H9 (cell line): ENCODE measurements at regions not wholly inside any gene's neighbourhood (a gene's known extent, or its start where the extent isn't known, plus 50 kb on each side); places are given as distances from the start of the nearest gene placed in this dataset.

ENCODE experiments used
- DNase-seq: peaks from one replicate; pipeline ENCODE4 v3.0.0-alpha.2; 2017
- H2AFZ ChIP-seq: one replicate; pipeline ENCODE4 v1.6.1; 2013; ENCODE audit warnings: mild to moderate bottlenecking, low read length, control low read depth, moderate library complexity
- H2AK5ac ChIP-seq: 2 replicates; pipeline ENCODE4 v1.6.1; 2013; ENCODE audit warnings: low read length, control low read depth, mixed read lengths; ENCODE audit not compliant: insufficient read length
- H2BK120ac ChIP-seq: one replicate; pipeline ENCODE4 v1.6.1; 2013; ENCODE audit warnings: low read depth, mild to moderate bottlenecking, low read length, control low read depth, inconsistent platforms; ENCODE audit not compliant: poor library complexity, severe bottlenecking
- H2BK12ac ChIP-seq: 2 replicates; pipeline ENCODE4 v1.6.1; 2013; ENCODE audit warnings: low read length, control low read depth, mixed read lengths, low read depth; ENCODE audit not compliant: insufficient read length
- H2BK15ac ChIP-seq: 2 replicates; pipeline ENCODE4 v1.6.1; 2013; ENCODE audit warnings: low read depth, low read length, control low read depth
- H2BK20ac ChIP-seq: one replicate; pipeline ENCODE4 v1.6.1; 2013; ENCODE audit warnings: low read depth, mild to moderate bottlenecking, low read length, control low read depth, inconsistent platforms; ENCODE audit not compliant: poor library complexity, severe bottlenecking
- H2BK5ac ChIP-seq: 2 replicates; pipeline ENCODE4 v1.6.1; 2013; ENCODE audit warnings: low read length, control low read depth, mixed read lengths; ENCODE audit not compliant: insufficient read length
- H3K14ac ChIP-seq: 2 replicates; pipeline ENCODE4 v1.6.1; 2013; ENCODE audit warnings: low read length, control low read depth; ENCODE audit not compliant: insufficient read depth
- H3K18ac ChIP-seq: 2 replicates; pipeline ENCODE4 v1.6.1; 2013; ENCODE audit warnings: low read depth, mild to moderate bottlenecking, mixed read lengths, low read length, control low read depth; ENCODE audit not compliant: insufficient read length
- H3K23ac ChIP-seq: 2 replicates; pipeline ENCODE4 v1.6.1; 2013; ENCODE audit warnings: low read length, control low read depth, mixed read lengths, low read depth; ENCODE audit not compliant: insufficient read length
- H3K23me2 ChIP-seq: 2 replicates; pipeline ENCODE4 v1.6.1; 2013; ENCODE audit warnings: low read depth, mild to moderate bottlenecking, mixed read lengths, low read length, control low read depth; ENCODE audit not compliant: insufficient read length, poor library complexity, severe bottlenecking
- H3K27ac ChIP-seq: 2 replicates; pipeline ENCODE4 v1.5.1; 2013; ENCODE audit warnings: low read length, control low read depth, mixed read lengths, low read depth; ENCODE audit not compliant: insufficient read length
- H3K27me3 ChIP-seq: 2 replicates; pipeline ENCODE4 v1.6.1; 2013; ENCODE audit warnings: low read length, control low read depth, inconsistent platforms; ENCODE audit not compliant: insufficient read depth
- H3K4ac ChIP-seq: 2 replicates; pipeline ENCODE4 v1.6.1; 2013; ENCODE audit warnings: low read depth, mild to moderate bottlenecking, control low read depth, inconsistent platforms, low read length, moderate library complexity
- H3K4me1 ChIP-seq: 2 replicates; pipeline ENCODE4 v1.6.1; 2013; ENCODE audit warnings: low read length, control low read depth, inconsistent platforms; ENCODE audit not compliant: insufficient read depth
- H3K4me2 ChIP-seq: 2 replicates; pipeline ENCODE4 v1.6.1; 2013; ENCODE audit warnings: low read length, control low read depth, mixed read lengths; ENCODE audit not compliant: insufficient read length, insufficient read depth
- H3K56ac ChIP-seq: 2 replicates; pipeline ENCODE4 v1.6.1; 2013; ENCODE audit warnings: low read depth, mild to moderate bottlenecking, mixed read lengths, low read length, control low read depth; ENCODE audit not compliant: insufficient read length
- H3K79me1 ChIP-seq: 2 replicates; pipeline ENCODE4 v1.6.1; 2013; ENCODE audit warnings: low read depth, mild to moderate bottlenecking, moderate library complexity, low read length, control low read depth, inconsistent platforms; ENCODE audit not compliant: insufficient read depth, poor library complexity, severe bottlenecking
- H3K79me2 ChIP-seq: 2 replicates; pipeline ENCODE4 v1.6.1; 2013; ENCODE audit warnings: low read length, control low read depth, inconsistent platforms; ENCODE audit not compliant: insufficient read depth
- H3K9ac ChIP-seq: 2 replicates; pipeline ENCODE4 v1.6.1; 2013; ENCODE audit warnings: low read length, control low read depth, mixed read lengths; ENCODE audit not compliant: insufficient read length; ENCODE audit errors: extremely low read depth
- H3K9me3 ChIP-seq: one replicate; pipeline ENCODE4 v1.6.1; 2013; ENCODE audit warnings: low read depth, low read length, inconsistent platforms; ENCODE audit not compliant: control insufficient read depth
- H3T11ph ChIP-seq: one replicate; pipeline ENCODE4 v1.6.1; 2013; ENCODE audit warnings: mild to moderate bottlenecking, low read length, control low read depth, inconsistent platforms
- H4K20me1 ChIP-seq: one replicate; pipeline ENCODE4 v1.6.1; 2013; ENCODE audit not compliant: control insufficient read depth, insufficient read length, insufficient read depth
- H4K5ac ChIP-seq: 2 replicates; pipeline ENCODE4 v1.6.1; 2013; ENCODE audit warnings: low read depth, mild to moderate bottlenecking, mixed read lengths, low read length, control low read depth; ENCODE audit not compliant: insufficient read length
- H4K8ac ChIP-seq: replicated peaks from 2 replicates; pipeline ENCODE4 v1.6.1; 2013; ENCODE audit warnings: low read length, control low read depth, mixed read lengths, low read depth; ENCODE audit not compliant: insufficient read length
- H4K91ac ChIP-seq: 2 replicates; pipeline ENCODE4 v1.6.1; 2013; ENCODE audit warnings: low read depth, mild to moderate bottlenecking, moderate library complexity, mixed read lengths, low read length, control low read depth; ENCODE audit not compliant: insufficient read length
- H3K27ac Mint-ChIP-seq, 3 experiments: 2 replicates in 2 of 3; 3 replicates in 1 of 3; pipeline ENCODE4 v1.8.0; 2020 to 2021; ENCODE audit warnings: mixed read lengths in 3 of 3, mild to moderate bottlenecking in 1 of 3, moderate library complexity in 1 of 3
- H3K27me3 Mint-ChIP-seq: 2 replicates; pipeline ENCODE4 v1.8.0; 2021; ENCODE audit warnings: low read depth, mild to moderate bottlenecking, moderate library complexity, mixed read lengths
- H3K36me3 Mint-ChIP-seq, 3 experiments: 2 replicates in 2 of 3; 3 replicates in 1 of 3; pipeline ENCODE4 v1.8.0; 2020 to 2021; ENCODE audit warnings: low read depth in 3 of 3, mixed read lengths in 3 of 3; ENCODE audit not compliant: insufficient read depth in 1 of 3
- H3K4me1 Mint-ChIP-seq, 2 experiments: 2 replicates each; pipeline ENCODE4 v1.8.0; 2020; ENCODE audit warnings: mixed read lengths in 2 of 2
- H3K4me3 Mint-ChIP-seq, 2 experiments: 2 replicates in 1 of 2; 3 replicates in 1 of 2; pipeline ENCODE4 v1.8.0; 2020 to 2021; ENCODE audit warnings: mild to moderate bottlenecking in 2 of 2, mixed read lengths in 2 of 2, moderate library complexity in 1 of 2
- H3K9me3 Mint-ChIP-seq, 2 experiments: 2 replicates in 1 of 2; 3 replicates in 1 of 2; pipeline ENCODE4 v1.8.0; 2020; ENCODE audit warnings: mild to moderate bottlenecking in 2 of 2, mixed read lengths in 2 of 2, moderate library complexity in 1 of 2
- CTCF ChIP-seq: fragments of 200-600 bp; sonication (generic); conservative IDR thresholded peaks from 3 replicates; pipeline ENCODE4 v1.8.0; 2021; ENCODE audit warnings: antibody characterized with exemption, mild to moderate bottlenecking
- WGBS: extraction: QIAGEN DNeasy Blood & Tissue Kit; methylation state at CpG from one replicate; pipeline ENCODE4 v1.1.7; 2013; ENCODE audit warnings: missing lambda C conversion rate, low lambda C conversion rate, mixed read lengths; ENCODE audit not compliant: insufficient read length; ENCODE audit errors: extremely low coverage; 5-methylcytosine and 5-hydroxymethylcytosine counted together

DNA sequence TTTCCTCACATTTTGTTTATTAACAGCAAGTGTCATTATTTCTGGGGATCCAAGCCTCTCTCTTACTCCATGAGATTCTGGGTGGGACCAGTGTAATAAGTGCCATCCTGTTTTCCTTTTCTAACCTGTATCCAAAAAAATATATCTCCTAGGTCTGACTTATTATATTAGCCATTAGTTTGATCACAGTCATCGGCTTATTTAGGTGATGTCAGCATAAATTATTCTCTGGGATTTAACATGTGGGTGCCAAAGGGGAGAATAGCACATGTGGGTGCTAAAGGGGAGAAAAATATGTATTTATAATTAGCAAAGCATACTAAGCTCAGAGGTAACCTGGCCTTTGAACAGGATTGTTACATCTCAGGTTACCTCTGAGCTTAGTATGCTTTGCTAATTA lies 293.8 kb upstream of the SEMA3D start:
- H4K91ac ChIP-seq, result no peak overlapping the region
- no peak overlapping the region for H2BK12ac ChIP-seq
- H3K18ac ChIP-seq, result no peak overlapping the region
- H3K14ac ChIP-seq, result no peak overlapping the region
- H3K79me1 ChIP-seq, result no peaks in the 10 kb centered on the region
- H3K9me3 Mint-ChIP-seq, result no peaks in the 10 kb centered on the region
- H3K36me3 Mint-ChIP-seq, result no peaks in the 10 kb centered on the region
- H2BK15ac ChIP-seq, result no peak overlapping the region
- no peak overlapping the region for H2BK120ac ChIP-seq
- H2BK5ac ChIP-seq, result no peak overlapping the region
- H3K23ac ChIP-seq, result no peak overlapping the region
- H3K79me2 ChIP-seq, result no peaks in the 10 kb centered on the region
- no peak for DNase-seq
- H4K20me1 ChIP-seq, result no peaks in the 10 kb centered on the region
- H3K9ac ChIP-seq, result no peak overlapping the region
- H3K27ac Mint-ChIP-seq, result no peak overlapping the region
- H2BK20ac ChIP-seq, result no peak overlapping the region
- H3K4me3 Mint-ChIP-seq, result no peak overlapping the region
- H2AFZ ChIP-seq, result no peak overlapping the region
- H4K5ac ChIP-seq, result no peak overlapping the region
- H3K4me2 ChIP-seq, result no peak overlapping the region
- TF ChIP-seq CTCF, result no peak
- H3K27me3 ChIP-seq, result no peaks in the 10 kb centered on the region
- H3K27ac ChIP-seq, result no peak overlapping the region
- no peak overlapping the region for H3K56ac ChIP-seq
- no peak overlapping the region for H2AK5ac ChIP-seq
- no CpG with 5 or more reads among the region's 1 CpG for WGBS
- H4K8ac ChIP-seq, result no peak overlapping the region
- no peak overlapping the region for H3K4ac ChIP-seq
- H3K4me1 Mint-ChIP-seq, result peaks cover 4 to 7% of the 10 kb centered on the region in 2 experiments; a peak in 3 of 4 replicates
- no peak overlapping the region for H3T11ph ChIP-seq
- no peaks in the 10 kb centered on the region for H3K9me3 ChIP-seq
- no peaks in the 10 kb centered on the region for H3K27me3 Mint-ChIP-seq
- H3K4me1 ChIP-seq, result no peaks in the 10 kb centered on the region; the same call in 1 of the 2 replicates
- H3K23me2 ChIP-seq, result no peaks in the 10 kb centered on the region
